Uterus (tissue), 3 donors: ENCODE measurements at regions not wholly inside any gene's neighbourhood (a gene's known extent, or its start where the extent isn't known, plus 50 kb on each side); places are given as distances from the start of the nearest gene placed in this dataset.
"Not testable (repeated sequence)": the region's sequence is repeated elsewhere in the genome, so short reads cannot be mapped to it uniquely, and the experiment has no call there.

Experiments
- DNase-seq, 2 donors: peaks; one replicate each; pipeline ENCODE4 v3.0.0-alpha.2; 2019 to 2020
- H3K27ac ChIP-seq, 2 donors: fragments of 200-600 bp; sonication (generic); 1 replicate in 1 of 2; 2 replicates in 1 of 2; pipeline ENCODE4 v1.5.1; 2016 to 2018
- H3K27me3 ChIP-seq, 2 donors: fragments of 200-600 bp; sonication (generic); one replicate each; pipeline ENCODE4 v1.5.1; 2018 to 2019; ENCODE audit warnings: control low read depth in 1 of 2
- H3K36me3 ChIP-seq, 2 donors: fragments of 200-600 bp; sonication (generic); one replicate each; pipeline ENCODE4 v1.5.1; 2019; ENCODE audit warnings: control low read depth in 1 of 2
- H3K4me1 ChIP-seq, 2 donors: fragments of 200-600 bp; sonication (generic); one replicate each; pipeline ENCODE4 v1.5.1; 2018 to 2019; ENCODE audit warnings: control low read depth in 1 of 2
- H3K4me3 ChIP-seq, 2 donors: fragments of 200-600 bp; sonication (generic); 1 replicate in 1 of 2; 2 replicates in 1 of 2; pipeline ENCODE4 v1.5.1; 2018 to 2019; ENCODE audit warnings: mild to moderate bottlenecking in 1 of 2
- H3K9me3 ChIP-seq, 2 donors: fragments of 200-600 bp; sonication (generic); one replicate each; pipeline ENCODE4 v1.5.1; 2019; ENCODE audit warnings: control low read depth in 1 of 2
- CTCF ChIP-seq, 4 experiments: fragments of 200-600 bp in 2 of 4; fragments of 450-650 bp in 2 of 4; sonication (generic) in 2 of 4; IDR thresholded peaks; one replicate each; pipeline ENCODE4 v1.5.1; 2016 to 2019; ENCODE audit warnings: antibody characterized with exemption in 4 of 4, mild to moderate bottlenecking in 2 of 4, moderate library complexity in 1 of 4
- POLR2A ChIP-seq, 2 donors: fragments of 450-650 bp; IDR thresholded peaks; one replicate each; pipeline ENCODE4 v1.6.1; 2016; ENCODE audit warnings: antibody characterized with exemption in 2 of 2, mild to moderate bottlenecking in 1 of 2, moderate library complexity in 1 of 2
- intact Hi-C: fragments of 100-400 bp; cut with DNase I; formaldehyde crosslinking; loops from one replicate; pipeline ENCODE4 v1.15.1; 2023; ENCODE audit warnings: low total_unique reads
- donor health status: DM: yes; HTN: yes; CAD: no.

GRCh38 chr14:25350021-25350420, 300.1 kb upstream of the STXBP6 start:
- intact Hi-C loops: no loop called here
- no peak for DNase-seq
- Histone ChIP-seq H3K36me3 (no peaks in the 10 kb centered on the region), H3K4me1 (no peaks in the 10 kb centered on the region), H3K27me3 (no peaks in the 10 kb centered on the region), H3K9me3 (no peaks in the 10 kb centered on the region), H3K27ac (no peak overlapping the region), H3K4me3 (no peak overlapping the region)
- TF ChIP-seq POLR2A (IDR thresholded peaks at IDR 0.05) (no peak), CTCF (IDR thresholded peaks at IDR 0.05) (no peak)

- Histone ChIP-seq H3K4me3 (no peak overlapping the region), H3K36me3 (no peaks in the 10 kb centered on the region), H3K9me3 (no peaks in the 10 kb centered on the region), H3K4me1 (no peaks in the 10 kb centered on the region), H3K27ac (no peak overlapping the region), H3K27me3 (no peaks in the 10 kb centered on the region)
- no peak for TF ChIP-seq POLR2A (IDR thresholded peaks at IDR 0.05)
- no peak for TF ChIP-seq CTCF (IDR thresholded peaks at IDR 0.05)
- intact Hi-C loops: no loop called here
- DNase-seq: no peak
These were observed 299.3 kb upstream of the STXBP6 start for GRCh38 chr14:25349269-25349668.

- H3K27me3 ChIP-seq: no peaks in the 10 kb centered on the region
- no peak overlapping the region for H3K4me3 ChIP-seq
- TF ChIP-seq POLR2A (IDR thresholded peaks at IDR 0.05) (no peak), CTCF (IDR thresholded peaks at IDR 0.05) (no peak)
- H3K27ac ChIP-seq: no peak overlapping the region
- no peaks in the 10 kb centered on the region for H3K36me3 ChIP-seq
- no peaks in the 10 kb centered on the region for H3K4me1 ChIP-seq
- H3K9me3 ChIP-seq: no peaks in the 10 kb centered on the region
- no peak for DNase-seq
- intact Hi-C loops: no loop called here
These were observed 290.9 kb upstream of the STXBP6 start for GRCh38 chr14:25340882-25341281.

- Histone ChIP-seq H3K27ac (no peak overlapping the region), H3K27me3 (no peaks in the 10 kb centered on the region), H3K4me1 (no peaks in the 10 kb centered on the region), H3K36me3 (no peaks in the 10 kb centered on the region), H3K4me3 (no peak overlapping the region), H3K9me3 (no peaks in the 10 kb centered on the region)
- TF ChIP-seq CTCF (IDR thresholded peaks at IDR 0.05): no peak
- TF ChIP-seq POLR2A (IDR thresholded peaks at IDR 0.05): no peak
- DNase-seq: no peak
- intact Hi-C loops: no loop called here
These were observed 272.8 kb upstream of the STXBP6 start for GRCh38 chr14:25322784-25323183.

- intact Hi-C loops, H3K4me1 ChIP-seq, H3K9me3 ChIP-seq, H3K36me3 ChIP-seq, DNase-seq, H3K27ac ChIP-seq, H3K4me3 ChIP-seq, H3K27me3 ChIP-seq: not testable (repeated sequence)
These were observed 266.1 kb upstream of the STXBP6 start for GRCh38 chr14:25316007-25316406.

DNA sequence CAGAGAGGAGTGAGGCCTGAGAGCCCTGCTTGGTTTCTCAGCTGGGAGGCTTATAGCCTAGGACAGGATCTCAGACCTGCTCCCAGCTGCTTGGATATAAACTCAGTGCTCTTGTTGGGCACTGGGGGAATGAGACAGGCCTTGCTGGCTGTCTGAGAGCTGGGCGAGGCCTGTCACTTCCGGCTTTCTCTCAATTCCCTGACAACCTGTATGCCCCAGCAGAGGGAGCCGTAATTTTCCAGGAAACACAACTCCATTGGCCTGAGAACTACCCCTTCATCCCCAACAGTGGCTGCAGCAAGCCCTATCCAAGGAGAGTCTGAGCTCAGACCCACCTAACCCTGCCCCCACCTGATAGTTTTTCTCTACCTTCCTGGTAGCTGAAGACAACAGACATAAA, 258.3 kb upstream of the STXBP6 start:
- Histone ChIP-seq H3K27me3 (no peaks in the 10 kb centered on the region), H3K36me3 (no peaks in the 10 kb centered on the region), H3K4me1 (no peaks in the 10 kb centered on the region), H3K27ac (no peak overlapping the region), H3K9me3 (no peaks in the 10 kb centered on the region), H3K4me3 (no peak overlapping the region)
- TF ChIP-seq POLR2A (IDR thresholded peaks at IDR 0.05) (no peak), CTCF (IDR thresholded peaks at IDR 0.05) (no peak)
- intact Hi-C loops: no loop called here
- DNase-seq: no peak
